GM19035 (cell line): ENCODE measurements at regions not wholly inside any gene's neighbourhood (a gene's known extent, or its start where the extent isn't known, plus 50 kb on each side); places are given as distances from the start of the nearest gene placed in this dataset.
A peak's percentile ranks its signal among the peaks of the same experiment; 100 is the strongest.
"Not testable (repeated sequence)": the region's sequence is repeated elsewhere in the genome, so short reads cannot be mapped to it uniquely, and the experiment has no call there.

Source experiments
- ATAC-seq: cut with Tn5 transposase; IDR thresholded peaks from one replicate; pipeline ENCODE4 v1.9.1; 2021; ENCODE audit not compliant: unreplicated experiment

DNA sequence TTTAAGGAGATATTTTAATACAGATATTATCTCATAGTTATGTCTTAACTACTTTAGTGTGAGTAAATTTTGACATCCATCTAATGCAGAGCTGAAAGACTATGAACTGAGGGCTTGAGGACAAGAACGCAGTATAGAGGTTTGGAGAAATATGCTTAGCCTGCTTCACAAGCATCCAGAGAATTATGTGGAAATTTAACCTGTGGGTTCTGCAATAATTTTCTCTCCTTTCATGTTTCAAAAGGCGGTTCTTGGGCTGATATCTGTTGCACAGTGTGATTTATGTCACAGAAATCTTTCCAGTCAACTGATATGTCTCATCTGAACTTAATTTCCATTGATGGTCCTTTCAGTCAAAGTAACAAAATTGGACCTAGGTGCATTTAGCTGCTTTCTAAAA is 371.9 kb upstream of the VRK2 start:
- ATAC-seq, result no peak

DNA sequence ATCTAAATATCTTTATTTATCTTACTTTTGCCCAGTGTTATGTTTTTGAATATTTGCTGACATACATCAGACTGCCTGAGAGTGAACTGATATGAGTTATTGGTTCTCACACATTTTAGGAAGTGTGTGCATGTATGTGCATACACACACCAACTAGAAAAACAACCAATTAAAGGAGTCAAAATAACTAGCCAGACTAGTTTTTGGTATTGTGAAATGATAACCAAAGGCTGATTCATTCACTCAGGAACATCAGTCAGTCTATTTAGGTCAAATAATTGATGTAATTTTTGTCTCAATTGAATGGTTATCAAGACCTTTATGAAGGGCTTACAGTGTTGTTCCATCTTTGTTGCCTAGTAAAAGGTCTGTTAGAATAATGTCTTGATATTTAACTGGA is 369.3 kb upstream of the VRK2 start:
- ATAC-seq, result no peak

DNA sequence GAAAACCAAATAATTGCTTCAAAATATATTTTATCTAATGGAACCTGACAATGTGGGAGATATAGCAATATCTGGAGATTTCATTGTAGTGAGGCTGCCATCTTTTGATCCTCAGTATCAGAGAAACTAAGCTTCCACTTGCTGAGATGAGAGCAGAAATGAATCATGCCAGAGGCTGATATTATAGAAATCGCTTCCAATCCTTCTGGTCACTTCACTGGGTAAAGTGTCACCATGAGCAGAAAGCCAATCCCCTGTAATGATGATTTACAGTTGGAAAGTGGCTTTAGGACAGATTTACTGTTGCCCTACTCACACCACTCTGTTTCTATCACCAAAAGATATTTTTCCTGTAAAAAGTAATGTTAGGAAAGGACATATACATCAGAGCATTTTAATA is 365.0 kb upstream of the VRK2 start:
- no peak for ATAC-seq

DNA sequence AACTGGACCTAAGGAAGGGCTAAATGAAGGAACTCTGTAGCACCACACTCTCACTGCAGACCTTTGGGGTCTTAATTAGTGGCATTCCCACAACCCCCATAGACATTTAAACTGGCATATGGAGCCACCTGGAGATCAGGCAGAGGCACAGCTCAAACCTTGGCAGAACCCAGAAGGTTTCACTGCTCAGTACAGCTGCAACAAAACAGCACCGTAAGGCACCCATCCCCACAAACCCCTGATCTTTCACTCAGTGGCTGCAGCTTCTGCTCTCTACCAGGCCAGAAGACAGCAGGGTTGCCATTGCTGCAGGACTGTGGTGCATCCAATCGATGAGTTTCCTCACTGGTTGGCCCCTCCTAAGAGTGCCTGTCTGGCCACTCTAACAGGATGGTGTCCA is 361.6 kb upstream of the VRK2 start:
- no peak for ATAC-seq

DNA sequence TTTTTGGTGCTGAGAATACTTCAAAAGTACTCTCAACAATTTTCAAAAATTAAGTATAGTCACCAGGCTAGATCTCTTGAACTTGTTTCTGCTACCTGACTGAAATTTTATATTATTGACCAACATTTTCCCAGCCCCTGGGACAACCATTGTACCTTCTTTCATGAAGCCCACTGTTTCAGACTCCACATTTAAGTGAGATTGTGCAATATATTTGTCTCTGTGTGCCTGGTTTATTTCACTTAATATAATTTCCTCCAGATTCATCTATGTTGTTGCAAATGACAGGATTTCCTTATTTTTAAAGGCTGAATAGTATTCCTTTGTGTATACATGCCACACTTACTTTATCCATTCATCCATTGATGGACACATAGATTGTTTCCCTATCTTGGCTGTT is 354.2 kb upstream of the VRK2 start:
- ATAC-seq, result no peak

DNA sequence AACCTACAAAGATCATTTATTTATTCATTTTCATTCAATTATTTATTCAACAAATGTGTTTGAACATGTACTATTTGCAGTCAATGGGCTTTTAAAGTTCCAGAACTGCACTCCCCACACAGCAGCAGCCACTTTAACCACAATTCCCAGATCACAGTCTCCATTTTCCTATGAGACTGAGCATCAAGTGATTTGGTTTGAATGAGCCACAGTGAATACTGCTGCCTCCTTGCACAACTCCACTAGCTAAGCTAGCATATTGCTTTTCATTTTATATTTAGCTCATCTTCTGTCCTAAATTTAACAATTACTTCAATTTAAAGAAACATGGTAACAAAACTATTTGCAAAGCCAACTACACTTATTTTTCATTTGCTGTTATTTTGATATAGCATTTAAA is 353.4 kb upstream of the VRK2 start:
- no peak for ATAC-seq

DNA sequence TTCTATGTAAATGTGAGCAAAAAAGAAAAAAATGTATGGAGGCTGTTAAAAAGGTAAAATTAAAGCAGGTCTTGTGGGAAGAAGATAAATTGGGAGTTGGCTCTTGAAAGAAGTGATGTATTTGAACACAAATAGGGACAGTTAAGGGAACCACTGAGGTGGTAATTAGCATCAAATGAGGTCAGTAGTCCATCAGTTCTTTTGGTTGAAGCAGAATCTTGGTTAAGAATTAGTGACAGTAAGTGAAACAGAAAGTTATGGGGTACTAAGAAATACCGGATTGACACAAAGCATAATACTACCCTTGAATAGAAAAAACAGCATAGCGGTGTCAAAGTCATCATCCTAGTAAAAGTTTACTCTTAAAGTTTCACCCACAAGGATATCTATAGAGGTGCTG is 352.6 kb upstream of the VRK2 start:
- ATAC-seq, result no peak

DNA sequence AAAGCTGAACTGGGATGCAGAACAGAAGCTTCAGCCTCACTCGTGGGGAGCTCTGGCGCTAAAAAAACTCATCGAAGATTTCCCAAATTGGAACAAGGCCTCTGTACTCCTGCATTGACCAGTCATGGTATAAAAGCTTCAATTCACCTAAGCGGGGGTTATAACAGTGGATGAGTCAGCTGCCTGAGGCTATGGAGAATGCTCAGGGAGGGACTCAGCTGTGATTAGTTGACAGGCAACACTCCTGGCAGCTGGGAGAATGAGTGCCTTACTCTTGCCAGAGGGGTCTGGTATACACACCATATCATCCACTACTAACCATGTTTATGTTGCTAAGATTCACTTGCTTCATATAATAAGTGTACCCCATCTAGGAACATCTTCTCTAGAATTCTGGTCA is 350.6 kb upstream of the VRK2 start:
- ATAC-seq, result no peak

DNA sequence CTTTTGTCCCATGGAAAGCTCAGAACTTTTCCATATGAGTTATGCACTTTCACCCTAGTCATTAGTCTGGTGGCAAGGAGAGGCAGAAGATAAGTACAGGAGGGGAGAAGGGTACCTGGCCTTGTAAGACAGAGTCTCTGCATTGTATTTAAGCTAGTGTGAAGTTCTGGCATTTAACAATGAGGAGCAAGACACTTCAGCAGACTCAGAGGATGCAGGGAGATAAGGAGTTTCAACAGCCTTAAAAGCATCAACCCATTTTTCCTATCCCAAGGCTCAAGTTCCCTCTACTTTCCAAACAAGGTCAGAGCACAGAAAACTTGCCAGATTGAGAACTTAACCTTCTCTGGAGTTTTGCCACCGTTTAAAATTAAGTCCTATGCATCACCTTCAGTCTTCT is 348.2 kb upstream of the VRK2 start:
- no peak for ATAC-seq

DNA sequence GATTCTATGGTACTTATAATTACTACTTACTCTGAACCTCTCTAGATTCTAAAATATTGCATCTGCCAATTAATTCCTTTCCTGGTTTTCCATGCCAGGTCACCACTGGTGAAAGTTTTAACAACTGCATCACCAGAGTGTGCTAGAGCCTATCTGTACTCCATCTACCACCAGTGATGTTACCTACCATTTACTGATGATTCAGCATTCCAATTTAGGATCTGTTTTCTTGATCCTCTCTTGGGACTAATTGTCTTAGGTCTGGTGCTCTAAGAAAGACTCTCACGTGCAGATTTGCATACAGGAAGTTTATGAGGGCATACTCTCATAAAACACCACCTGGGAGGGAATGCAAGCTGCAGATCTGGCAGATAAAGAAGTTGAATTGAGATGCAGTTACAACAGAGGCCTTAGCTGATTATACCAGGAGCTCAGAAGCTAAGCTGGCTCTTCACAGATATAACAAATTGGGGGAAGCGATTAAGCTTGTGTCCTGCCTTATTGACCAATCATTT is 347.6 kb upstream of the VRK2 start:
- ATAC-seq, result no peak

DNA sequence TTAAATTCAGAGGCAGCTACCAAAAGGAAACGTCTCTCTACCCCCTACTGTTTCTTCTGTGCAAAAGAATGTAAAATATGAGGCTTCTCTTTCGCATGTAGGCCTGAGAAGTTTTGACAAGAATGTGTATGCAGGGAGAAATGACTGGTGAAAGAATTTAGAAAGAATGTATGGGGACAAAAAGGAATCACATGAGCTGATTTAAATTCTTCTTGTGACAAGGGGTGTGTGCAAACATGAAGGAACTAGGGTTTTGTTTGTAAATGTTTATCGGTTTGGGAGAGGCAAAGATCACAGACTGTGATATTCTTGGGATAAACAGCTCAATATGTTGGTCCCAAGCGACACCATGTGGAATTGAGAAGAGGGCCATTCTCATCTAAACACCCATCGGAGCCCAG is 345.2 kb upstream of the VRK2 start:
- ATAC-seq, result no peak

DNA sequence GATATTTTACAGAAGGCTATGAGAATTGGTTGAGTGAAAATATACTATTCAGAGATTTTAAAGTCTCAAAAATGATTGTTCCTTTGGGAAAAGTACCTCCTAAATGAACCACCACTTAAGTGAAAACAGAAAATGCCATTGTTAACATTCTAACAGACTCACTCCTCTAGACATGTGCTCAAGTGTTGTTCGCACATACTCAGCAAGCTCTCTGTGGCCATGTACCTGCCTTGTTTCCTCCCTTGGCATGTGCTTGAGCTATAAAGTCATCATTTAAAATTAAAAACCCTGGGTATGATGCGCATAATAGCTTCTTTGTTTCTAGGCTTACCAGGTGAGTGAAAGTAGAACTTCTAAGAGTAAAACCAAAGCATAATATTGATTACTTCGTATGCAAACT is 343.2 kb upstream of the VRK2 start:
- no peak for ATAC-seq

DNA sequence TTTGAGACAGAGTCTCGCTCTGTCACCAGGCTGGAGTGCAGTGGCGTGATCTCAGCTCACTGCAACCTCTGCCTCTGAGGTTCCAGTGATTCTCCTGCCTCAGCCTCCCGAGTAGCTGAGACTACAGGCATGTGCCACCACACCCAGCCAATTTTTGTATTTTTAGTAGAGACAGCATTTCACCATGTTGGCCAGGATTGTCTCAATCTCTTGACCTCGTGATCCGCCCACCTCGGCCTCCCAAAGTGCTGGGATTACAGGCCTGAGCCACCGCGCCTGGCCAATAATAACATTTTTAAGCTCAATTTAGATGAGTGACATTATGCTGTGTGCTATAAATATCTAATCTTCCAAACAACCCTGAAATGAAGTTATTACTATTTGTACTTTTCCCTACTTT is 338.8 kb upstream of the VRK2 start:
- ATAC-seq, result not testable (repeated sequence)

DNA sequence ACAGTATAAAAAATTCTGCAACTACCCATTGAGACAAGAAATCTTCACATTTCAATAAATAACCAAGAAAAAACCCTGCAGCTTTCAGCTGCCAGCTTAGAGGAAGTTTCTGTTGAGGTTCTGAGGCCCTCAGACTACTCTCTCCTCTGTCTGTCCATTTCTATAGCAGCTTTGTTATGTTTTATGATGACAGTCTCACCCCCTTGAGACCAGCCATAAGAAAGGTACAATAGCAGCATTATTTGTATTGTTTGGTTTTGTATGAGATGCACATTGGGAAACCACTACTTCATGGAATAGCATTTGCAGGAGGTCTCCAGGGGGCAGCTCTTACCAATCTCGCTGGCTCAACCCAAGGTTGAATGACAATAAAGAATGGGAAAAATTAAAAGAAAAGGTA is 334.6 kb upstream of the VRK2 start:
- no peak for ATAC-seq

DNA sequence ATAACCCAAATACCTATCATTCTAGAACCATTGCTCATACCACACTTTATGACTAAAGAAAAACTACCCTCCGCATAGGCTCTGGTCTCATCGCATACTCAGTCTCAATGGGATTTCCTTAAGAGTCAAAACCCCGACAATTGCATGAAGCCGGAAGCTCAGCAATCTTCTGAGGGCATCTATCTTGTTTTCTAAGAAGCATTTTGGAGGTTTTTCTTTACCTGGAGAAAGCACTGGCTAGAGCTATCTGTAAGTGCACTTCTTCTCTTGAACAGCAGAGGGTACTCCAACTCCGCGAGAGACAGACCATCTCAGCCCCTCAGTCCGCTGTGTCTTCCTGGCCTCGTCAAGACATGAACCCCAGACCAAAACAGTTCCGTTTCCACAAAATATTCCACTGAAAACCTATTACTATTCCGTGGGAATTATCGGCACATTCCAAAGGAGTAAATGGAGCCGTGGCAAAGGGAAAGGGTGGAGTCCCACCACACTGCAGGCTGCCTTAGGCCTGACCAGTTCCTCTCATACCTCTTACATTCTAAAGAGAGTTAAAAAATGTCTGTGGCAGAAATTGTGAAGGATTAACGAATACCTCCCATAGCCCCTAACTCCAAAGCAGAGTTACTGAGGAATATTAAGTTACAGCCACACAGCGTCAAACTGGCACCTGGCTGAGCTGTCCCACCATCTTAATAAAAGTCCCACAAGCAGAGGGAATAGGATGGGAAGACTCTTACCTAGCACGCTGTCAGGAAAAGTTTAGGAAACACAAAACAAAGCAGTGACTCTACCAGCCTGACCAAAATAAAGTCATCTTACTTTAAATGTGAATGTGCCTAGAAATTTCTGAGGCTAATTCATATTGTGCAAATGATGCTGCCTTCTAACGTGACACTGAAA is 325.6 kb upstream of the VRK2 start:
- peak; percentile 100 for ATAC-seq

DNA sequence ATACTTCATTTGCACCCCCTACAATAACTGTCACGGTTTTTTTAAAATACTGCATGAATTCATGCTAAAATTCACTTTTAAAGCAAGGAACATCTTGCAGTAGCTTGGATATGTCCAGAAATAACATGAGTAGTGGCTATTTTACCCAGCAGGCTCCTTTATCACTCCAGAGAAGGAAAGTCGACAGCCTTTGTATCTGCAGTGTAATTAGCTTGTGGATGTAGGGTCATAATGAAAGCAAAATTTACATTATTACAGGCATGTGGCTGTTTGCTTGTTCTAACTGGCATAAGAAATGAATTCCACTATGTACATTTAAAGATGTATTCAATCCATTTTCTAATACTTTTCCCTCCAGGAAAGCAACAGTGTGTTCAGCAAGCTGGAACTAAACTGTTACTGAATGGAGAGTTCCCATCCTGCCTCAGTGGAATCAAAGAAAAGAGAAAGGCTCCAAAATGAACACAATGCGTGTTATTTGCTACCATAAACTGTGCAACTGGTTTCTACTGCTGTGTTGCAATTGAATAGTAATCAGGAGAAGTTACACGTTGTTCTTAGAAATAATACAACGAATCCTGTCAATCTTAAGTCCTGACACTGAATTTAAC is 321.2 kb upstream of the VRK2 start:
- ATAC-seq, result no peak

DNA sequence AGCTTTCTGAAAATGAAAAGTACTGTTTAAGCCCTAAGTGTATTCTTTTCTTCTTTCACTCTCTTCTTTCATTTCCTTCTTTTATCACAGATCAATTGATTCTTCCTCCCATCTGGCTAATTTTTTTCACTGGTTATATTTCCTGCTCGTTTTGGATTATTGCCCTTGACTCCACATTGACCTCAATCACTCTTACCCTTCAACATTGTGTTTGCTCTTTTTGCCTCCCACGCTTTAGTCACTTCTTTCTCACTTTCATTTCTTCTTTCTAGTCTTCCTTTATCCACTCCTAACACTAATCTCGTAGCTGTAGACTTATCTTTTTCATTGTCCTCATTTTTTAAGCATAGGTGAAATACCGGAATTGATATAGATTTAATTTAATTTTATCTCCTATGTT is 320.3 kb upstream of the VRK2 start:
- no peak for ATAC-seq

DNA sequence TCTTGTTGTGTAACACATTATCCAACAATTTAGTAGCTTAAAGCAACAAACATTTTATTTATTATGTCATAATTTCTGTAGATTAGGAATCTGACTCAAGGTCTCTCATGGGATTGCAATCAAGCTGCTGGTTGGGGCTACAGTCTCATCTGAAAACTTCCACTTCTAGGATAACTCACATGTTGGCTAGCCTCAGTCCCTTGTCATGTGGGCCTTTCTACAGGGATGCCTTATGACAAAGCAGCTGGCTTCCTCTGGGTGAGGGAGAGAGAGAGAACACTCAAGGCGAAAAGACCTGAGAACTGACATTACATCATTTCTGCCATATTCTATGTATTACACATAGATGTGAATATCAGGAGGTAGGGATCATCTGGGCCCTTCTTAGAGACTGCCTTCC is 317.9 kb upstream of the VRK2 start:
- no peak for ATAC-seq

DNA sequence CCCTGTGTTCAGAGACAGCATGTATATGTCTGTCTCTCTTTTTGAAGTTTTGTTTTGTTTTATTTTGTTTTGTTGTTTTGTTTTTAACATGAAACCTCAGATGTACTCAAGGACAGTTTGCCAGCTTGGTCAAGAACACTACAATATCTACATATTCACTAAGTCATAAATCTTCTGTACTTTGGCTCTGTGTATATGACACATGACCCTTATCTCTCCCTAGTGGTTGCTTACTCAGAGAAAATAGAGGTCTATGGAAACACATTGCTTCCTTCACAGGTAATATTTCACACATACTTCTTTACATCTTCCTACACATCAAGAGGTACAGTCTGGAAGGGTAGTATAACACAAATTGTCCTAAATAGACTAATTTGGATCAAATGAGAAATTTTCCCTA is 312.6 kb upstream of the VRK2 start:
- ATAC-seq, result no peak

DNA sequence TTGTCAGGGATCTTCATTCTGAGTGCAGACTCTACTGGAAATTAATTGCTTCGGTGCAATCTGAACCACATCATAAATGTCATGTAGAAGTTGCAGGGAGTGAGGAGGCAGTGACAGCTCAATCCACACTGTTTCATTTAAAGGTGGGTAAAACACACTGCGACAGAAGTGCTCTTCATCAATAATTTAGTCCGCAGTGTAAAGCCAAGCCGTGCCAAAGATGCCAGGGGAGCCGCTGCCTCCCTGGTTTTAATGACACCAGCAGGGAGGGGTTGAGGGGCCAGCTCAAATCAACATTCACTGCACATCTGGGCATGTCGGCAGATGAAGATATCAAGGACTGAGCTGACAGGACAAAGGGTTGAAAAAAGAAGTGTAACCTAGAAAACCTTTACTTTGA is 305.7 kb upstream of the VRK2 start:
- ATAC-seq, result no peak

DNA sequence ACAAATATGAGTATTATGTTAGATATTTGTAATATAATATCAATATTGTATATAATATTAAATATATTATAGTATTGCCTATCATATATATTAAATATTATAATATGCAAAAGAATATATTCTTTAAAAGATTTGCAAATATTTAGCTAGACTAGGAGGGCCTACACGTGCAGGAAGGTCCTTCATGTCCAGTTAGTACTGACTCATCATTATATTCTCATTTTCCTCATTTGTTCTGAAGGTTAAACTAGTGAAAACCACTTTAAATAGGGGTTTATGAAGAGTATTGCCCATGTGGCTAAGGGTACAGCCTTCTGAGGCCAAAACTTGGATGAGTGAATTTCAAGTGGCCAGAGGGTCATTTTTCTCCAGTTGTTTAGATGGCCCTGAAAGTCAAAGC is 293.0 kb upstream of the VRK2 start:
- ATAC-seq, result no peak

DNA sequence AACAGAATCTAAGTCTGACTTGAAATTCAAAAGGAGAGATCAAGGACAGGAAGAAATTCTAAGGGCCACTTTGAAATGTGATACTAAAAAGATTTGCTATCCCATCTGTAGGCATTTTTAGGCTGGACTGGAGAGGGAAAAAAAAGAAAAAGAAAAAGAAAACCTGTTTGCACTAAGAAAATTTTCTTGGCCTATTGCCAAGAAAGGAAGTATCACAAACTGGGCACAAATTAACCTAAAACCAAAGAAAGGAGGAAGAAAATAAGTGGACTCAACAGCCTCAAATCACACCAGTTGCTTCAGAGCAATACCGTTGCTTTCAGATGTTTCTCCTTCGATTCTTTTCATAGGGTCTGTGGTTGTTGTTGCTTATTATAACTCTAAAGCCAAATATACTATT is 287.9 kb upstream of the VRK2 start:
- ATAC-seq, result no peak

DNA sequence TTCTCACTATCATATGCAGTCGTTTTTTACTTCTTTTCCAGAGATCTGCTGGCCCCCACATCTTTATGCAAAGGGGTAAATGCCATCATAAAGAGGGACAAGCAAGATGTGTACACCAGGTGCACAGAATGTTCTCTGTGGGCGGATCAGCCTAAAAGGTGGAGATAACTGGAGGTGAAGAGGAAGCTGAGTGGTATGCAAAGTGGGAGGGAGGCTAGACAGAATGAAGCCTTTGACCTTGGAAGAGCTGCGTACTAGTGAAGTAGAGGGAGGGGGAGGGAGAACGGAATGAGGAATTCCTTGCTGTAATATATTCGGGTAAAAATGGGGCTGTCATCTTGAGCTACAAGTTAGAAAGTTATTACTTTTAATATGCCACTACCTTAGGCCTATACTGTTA is 287.5 kb upstream of the VRK2 start:
- ATAC-seq, result no peak
